ENCODE measurements at regions not wholly inside any gene's neighbourhood (a gene's known extent, or its start where the extent isn't known, plus 50 kb on each side); places are given as distances from the start of the nearest gene placed in this dataset.
"Not testable (repeated sequence)": the region's sequence is repeated elsewhere in the genome, so short reads cannot be mapped to it uniquely, and the experiment has no call there.

DNA sequence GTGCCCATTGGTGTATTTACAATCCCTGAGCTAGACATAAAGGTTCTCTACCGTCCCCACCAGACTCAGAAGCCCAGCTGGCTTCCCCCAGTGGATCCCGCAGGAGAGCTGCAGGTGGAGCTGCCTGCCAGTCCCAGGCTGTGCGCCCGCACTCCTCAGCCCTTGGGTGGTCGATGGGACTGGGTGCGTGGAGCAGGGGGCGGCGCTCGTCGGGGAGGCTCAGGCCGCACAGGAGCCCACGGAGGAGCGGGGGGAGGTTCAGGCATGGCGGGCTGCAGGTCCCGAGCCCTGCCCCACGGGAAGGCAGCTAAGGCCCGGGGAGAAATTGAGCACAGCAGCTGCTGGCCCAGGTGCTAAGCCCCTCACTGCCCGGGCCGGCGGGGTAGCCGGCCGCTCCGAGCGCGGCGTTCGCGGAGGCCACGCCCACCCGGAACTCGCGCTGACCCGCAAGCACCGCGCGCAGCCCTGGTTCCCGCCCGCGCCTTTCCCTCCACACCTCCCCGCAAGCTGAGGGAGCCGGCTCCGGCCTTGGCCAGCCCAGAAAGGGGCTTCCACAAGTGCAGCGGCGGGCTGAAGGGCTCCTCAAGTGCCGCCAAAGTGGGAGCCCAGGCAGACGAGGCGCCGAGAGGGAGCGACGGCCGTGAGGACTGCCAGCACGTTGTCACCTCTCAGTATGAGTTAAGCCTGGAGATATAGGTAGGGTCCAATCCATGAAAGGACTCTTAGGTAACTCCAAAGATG is 136.7 kb downstream of the HAO1 start:
- DNase-seq (ENCODE audit: low read depth in 4 of 4, low spot score in 2 of 4) = not testable (repeated sequence)

DNA sequence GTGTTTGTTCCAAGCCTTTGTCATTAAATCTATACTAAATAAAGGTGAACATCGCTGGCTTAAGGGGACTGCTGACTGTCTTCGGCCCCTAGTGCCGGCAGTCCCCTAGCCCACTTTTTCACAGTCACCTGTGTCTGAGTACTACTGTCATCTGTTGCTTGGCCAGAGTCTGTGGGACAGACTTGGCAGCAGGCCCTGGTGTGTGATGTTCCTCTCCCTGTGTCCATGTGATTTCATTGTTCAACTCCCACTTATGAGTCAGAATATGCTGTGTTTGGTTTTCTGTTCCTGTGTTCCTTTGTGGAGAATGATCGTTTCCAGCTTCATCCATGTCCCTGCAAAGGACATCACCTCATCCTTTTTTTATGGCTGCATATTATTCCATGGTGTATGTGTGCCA is 133.4 kb downstream of the HAO1 start:
- no peak for DNase-seq (ENCODE audit: low read depth in 4 of 4, low spot score in 2 of 4)

GRCh38 chr20:7817286-7817685 is 123.0 kb downstream of the HAO1 start:
- DNase-seq (ENCODE audit: low read depth in 4 of 4, low spot score in 2 of 4) = no peak

- no peak for DNase-seq (ENCODE audit: low read depth in 4 of 4, low spot score in 2 of 4)
Observed at GRCh38 chr20:7818477-7818876, 121.8 kb downstream of the HAO1 start.

DNA sequence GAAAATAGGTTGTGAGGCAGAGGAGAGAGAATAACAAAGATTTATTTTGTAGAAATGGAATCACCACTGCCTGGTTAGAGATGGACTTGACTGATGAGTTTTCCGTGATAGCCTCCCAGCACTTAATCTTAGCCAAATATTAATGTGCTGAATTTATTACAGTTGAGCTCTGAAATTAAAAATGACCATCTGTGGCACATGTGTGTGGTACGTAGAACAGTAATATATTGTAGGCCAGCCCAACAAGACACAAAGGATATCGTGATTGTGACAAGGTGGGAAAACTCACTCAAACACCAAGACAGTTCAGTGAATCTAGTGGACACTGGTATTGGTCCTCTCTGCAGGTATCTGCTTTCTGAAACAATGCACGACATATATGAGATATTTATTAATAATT is 119.4 kb downstream of the HAO1 start:
- DNase-seq (ENCODE audit: low read depth in 4 of 4, low spot score in 2 of 4) = no peak

GRCh38 chr20:7822772-7823171 is 117.5 kb downstream of the HAO1 start:
- no peak for DNase-seq (ENCODE audit: low read depth in 4 of 4, low spot score in 2 of 4)

GRCh38 chr20:7828437-7828836 is 111.8 kb downstream of the HAO1 start:
- DNase-seq (ENCODE audit: low read depth in 4 of 4, low spot score in 2 of 4) = no peak

GRCh38 chr20:7829031-7829430 is 111.2 kb downstream of the HAO1 start:
- DNase-seq (ENCODE audit: low read depth in 4 of 4, low spot score in 2 of 4) = no peak

- no peak for DNase-seq (ENCODE audit: low read depth in 4 of 4, low spot score in 2 of 4)
Observed at GRCh38 chr20:7829776-7830175, 110.5 kb downstream of the HAO1 start.

Data from left renal cortex interstitium (tissue), 4 donors.